ENCODE measurements at regions not wholly inside any gene's neighbourhood (a gene's known extent, or its start where the extent isn't known, plus 50 kb on each side); places are given as distances from the start of the nearest gene placed in this dataset.

DNA sequence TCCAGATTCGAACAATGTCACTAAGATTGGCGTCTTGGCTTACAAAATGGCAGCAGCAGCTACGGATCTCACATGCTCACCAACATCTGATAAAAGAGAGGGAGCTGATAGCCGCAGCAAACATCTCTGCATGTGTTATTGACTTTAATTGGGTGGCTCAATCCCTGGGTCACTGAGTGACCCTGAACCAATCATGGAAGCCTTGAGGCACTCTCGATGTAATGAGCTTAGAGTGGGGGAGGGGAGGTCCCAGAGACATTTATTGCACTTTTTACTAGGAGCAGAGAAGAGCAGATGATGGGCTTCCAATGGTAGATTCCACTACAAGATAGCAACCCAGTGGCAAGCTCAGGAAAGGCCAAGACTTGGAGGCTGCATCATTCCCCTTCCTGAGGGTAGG lies 238.7 kb downstream of the BMP7 start:
- TF ChIP-seq, protein P1, sequence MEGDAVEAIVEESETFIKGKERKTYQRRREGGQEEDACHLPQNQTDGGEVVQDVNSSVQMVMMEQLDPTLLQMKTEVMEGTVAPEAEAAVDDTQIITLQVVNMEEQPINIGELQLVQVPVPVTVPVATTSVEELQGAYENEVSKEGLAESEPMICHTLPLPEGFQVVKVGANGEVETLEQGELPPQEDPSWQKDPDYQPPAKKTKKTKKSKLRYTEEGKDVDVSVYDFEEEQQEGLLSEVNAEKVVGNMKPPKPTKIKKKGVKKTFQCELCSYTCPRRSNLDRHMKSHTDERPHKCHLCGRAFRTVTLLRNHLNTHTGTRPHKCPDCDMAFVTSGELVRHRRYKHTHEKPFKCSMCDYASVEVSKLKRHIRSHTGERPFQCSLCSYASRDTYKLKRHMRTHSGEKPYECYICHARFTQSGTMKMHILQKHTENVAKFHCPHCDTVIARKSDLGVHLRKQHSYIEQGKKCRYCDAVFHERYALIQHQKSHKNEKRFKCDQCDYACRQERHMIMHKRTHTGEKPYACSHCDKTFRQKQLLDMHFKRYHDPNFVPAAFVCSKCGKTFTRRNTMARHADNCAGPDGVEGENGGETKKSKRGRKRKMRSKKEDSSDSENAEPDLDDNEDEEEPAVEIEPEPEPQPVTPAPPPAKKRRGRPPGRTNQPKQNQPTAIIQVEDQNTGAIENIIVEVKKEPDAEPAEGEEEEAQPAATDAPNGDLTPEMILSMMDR (IDR thresholded peaks at IDR 0.05; ENCODE audit: poor library complexity) = no peak
- no peak for TF ChIP-seq EZH2 (IDR thresholded peaks at IDR 0.05; ENCODE audit: borderline replicate concordance)
